BLaER1 (cell line): ENCODE measurements at regions not wholly inside any gene's neighbourhood (a gene's known extent, or its start where the extent isn't known, plus 50 kb on each side); places are given as distances from the start of the nearest gene placed in this dataset.

Experiments
- H3K27ac ChIP-seq: shearing (Covaris generic); formaldehyde crosslinking; 2 replicates; pipeline ENCODE4 v1.8.1; 2022
- H3K27me3 ChIP-seq: shearing (Covaris generic); formaldehyde crosslinking; 2 replicates; pipeline ENCODE4 v1.8.1; 2022
- H3K36me3 ChIP-seq: shearing (Covaris generic); formaldehyde crosslinking; 2 replicates; pipeline ENCODE4 v1.8.1; 2022
- H3K4me1 ChIP-seq: shearing (Covaris generic); formaldehyde crosslinking; 2 replicates; pipeline ENCODE4 v1.8.1; 2022
- H3K4me2 ChIP-seq: shearing (Covaris generic); formaldehyde crosslinking; 2 replicates; pipeline ENCODE4 v1.8.1; 2022
- H3K4me3 ChIP-seq: shearing (Covaris generic); formaldehyde crosslinking; 2 replicates; pipeline ENCODE4 v1.8.1; 2022
- H3K9ac ChIP-seq: shearing (Covaris generic); formaldehyde crosslinking; 2 replicates; pipeline ENCODE4 v1.8.1; 2022
- H3K9me3 ChIP-seq: shearing (Covaris generic); formaldehyde crosslinking; 2 replicates; pipeline ENCODE4 v1.8.1; 2022
- H4K20me1 ChIP-seq: shearing (Covaris generic); formaldehyde crosslinking; 2 replicates; pipeline ENCODE4 v1.8.1; 2022
- Cebpa-rat ChIP-seq: shearing (Covaris generic); IDR thresholded peaks from 2 replicates; pipeline ENCODE4 v1.8.1; 2022

- no peak for TF ChIP-seq Cebpa-rat
- no peak overlapping the region for H3K27ac ChIP-seq
- no peak overlapping the region for H3K9ac ChIP-seq
- H3K9me3 ChIP-seq: no peaks in the 10 kb centered on the region
- no peaks in the 10 kb centered on the region for H3K36me3 ChIP-seq
- no peaks in the 10 kb centered on the region for H3K4me1 ChIP-seq
- no peaks in the 10 kb centered on the region for H3K27me3 ChIP-seq
- no peak overlapping the region for H3K4me3 ChIP-seq
- no peaks in the 10 kb centered on the region for H4K20me1 ChIP-seq
- H3K4me2 ChIP-seq: no peak overlapping the region
Observed at GRCh38 chr3:102737353-102737752, 302.5 kb downstream of the ZPLD1 start.

GRCh38 chr3:102741105-102741504, 306.3 kb downstream of the ZPLD1 start:
- no peak overlapping the region for H3K27ac ChIP-seq
- no peaks in the 10 kb centered on the region for H3K27me3 ChIP-seq
- H3K4me1 ChIP-seq: no peaks in the 10 kb centered on the region
- H4K20me1 ChIP-seq: no peaks in the 10 kb centered on the region
- H3K9ac ChIP-seq: no peak overlapping the region
- no peak overlapping the region for H3K4me2 ChIP-seq
- no peaks in the 10 kb centered on the region for H3K36me3 ChIP-seq
- H3K9me3 ChIP-seq: no peaks in the 10 kb centered on the region
- no peak overlapping the region for H3K4me3 ChIP-seq
- no peak for TF ChIP-seq Cebpa-rat

- H3K9me3 ChIP-seq: no peaks in the 10 kb centered on the region
- H3K27ac ChIP-seq: no peak overlapping the region
- H3K4me2 ChIP-seq: no peak overlapping the region
- H3K4me1 ChIP-seq: no peaks in the 10 kb centered on the region
- H3K4me3 ChIP-seq: no peak overlapping the region
- no peak for TF ChIP-seq Cebpa-rat
- no peaks in the 10 kb centered on the region for H3K27me3 ChIP-seq
- H4K20me1 ChIP-seq: no peaks in the 10 kb centered on the region
- H3K36me3 ChIP-seq: no peaks in the 10 kb centered on the region
- H3K9ac ChIP-seq: no peak overlapping the region
Observed at GRCh38 chr3:102741694-102742093, 306.9 kb downstream of the ZPLD1 start.

GRCh38 chr3:102745881-102746280, 311.1 kb downstream of the ZPLD1 start:
- H3K27me3 ChIP-seq: no peaks in the 10 kb centered on the region
- H3K36me3 ChIP-seq: no peaks in the 10 kb centered on the region
- H3K27ac ChIP-seq: no peak overlapping the region
- H3K9ac ChIP-seq: no peak overlapping the region
- no peaks in the 10 kb centered on the region for H3K4me1 ChIP-seq
- H3K9me3 ChIP-seq: no peaks in the 10 kb centered on the region
- H4K20me1 ChIP-seq: no peaks in the 10 kb centered on the region
- no peak for TF ChIP-seq Cebpa-rat
- no peak overlapping the region for H3K4me3 ChIP-seq
- H3K4me2 ChIP-seq: no peak overlapping the region

GRCh38 chr3:102747611-102748010, 312.8 kb downstream of the ZPLD1 start:
- no peaks in the 10 kb centered on the region for H3K4me1 ChIP-seq
- H4K20me1 ChIP-seq: no peaks in the 10 kb centered on the region
- no peak overlapping the region for H3K9ac ChIP-seq
- no peak overlapping the region for H3K4me2 ChIP-seq
- H3K27me3 ChIP-seq: no peaks in the 10 kb centered on the region
- no peaks in the 10 kb centered on the region for H3K9me3 ChIP-seq
- no peak overlapping the region for H3K27ac ChIP-seq
- no peak for TF ChIP-seq Cebpa-rat
- no peak overlapping the region for H3K4me3 ChIP-seq
- H3K36me3 ChIP-seq: no peaks in the 10 kb centered on the region

- H3K4me2 ChIP-seq: no peak overlapping the region
- no peak for TF ChIP-seq Cebpa-rat
- H3K27me3 ChIP-seq: no peaks in the 10 kb centered on the region
- no peaks in the 10 kb centered on the region for H4K20me1 ChIP-seq
- no peak overlapping the region for H3K4me3 ChIP-seq
- H3K9me3 ChIP-seq: no peaks in the 10 kb centered on the region
- H3K4me1 ChIP-seq: no peaks in the 10 kb centered on the region
- H3K27ac ChIP-seq: no peak overlapping the region
- H3K36me3 ChIP-seq: no peaks in the 10 kb centered on the region
- no peak overlapping the region for H3K9ac ChIP-seq
Observed at GRCh38 chr3:102748646-102749045, 313.8 kb downstream of the ZPLD1 start.

GRCh38 chr3:102750322-102750721, 315.5 kb downstream of the ZPLD1 start:
- no peak overlapping the region for H3K4me3 ChIP-seq
- H3K9me3 ChIP-seq: no peaks in the 10 kb centered on the region
- H3K4me1 ChIP-seq: no peaks in the 10 kb centered on the region
- H3K4me2 ChIP-seq: no peak overlapping the region
- no peak for TF ChIP-seq Cebpa-rat
- no peaks in the 10 kb centered on the region for H4K20me1 ChIP-seq
- no peak overlapping the region for H3K9ac ChIP-seq
- H3K27me3 ChIP-seq: no peaks in the 10 kb centered on the region
- no peak overlapping the region for H3K27ac ChIP-seq
- no peaks in the 10 kb centered on the region for H3K36me3 ChIP-seq

- H3K4me2 ChIP-seq: no peak overlapping the region
- no peaks in the 10 kb centered on the region for H4K20me1 ChIP-seq
- no peak overlapping the region for H3K27ac ChIP-seq
- H3K9ac ChIP-seq: no peak overlapping the region
- H3K4me3 ChIP-seq: no peak overlapping the region
- H3K27me3 ChIP-seq: no peaks in the 10 kb centered on the region
- no peak for TF ChIP-seq Cebpa-rat
- H3K9me3 ChIP-seq: no peaks in the 10 kb centered on the region
- H3K4me1 ChIP-seq: no peaks in the 10 kb centered on the region
- no peaks in the 10 kb centered on the region for H3K36me3 ChIP-seq
Observed at GRCh38 chr3:102753901-102754300, 319.1 kb downstream of the ZPLD1 start.

- Histone ChIP-seq H3K4me2 (no peak overlapping the region), H3K36me3 (no peaks in the 10 kb centered on the region), H3K4me1 (no peaks in the 10 kb centered on the region), H3K9ac (no peak overlapping the region), H4K20me1 (no peaks in the 10 kb centered on the region), H3K4me3 (no peak overlapping the region), H3K27me3 (no peaks in the 10 kb centered on the region), H3K9me3 (no peaks in the 10 kb centered on the region), H3K27ac (no peak overlapping the region)
- no peak for TF ChIP-seq Cebpa-rat
Observed at GRCh38 chr3:102756706-102757105, 321.9 kb downstream of the ZPLD1 start.

- Histone ChIP-seq H3K27me3 (no peaks in the 10 kb centered on the region), H3K4me2 (no peak overlapping the region), H3K36me3 (no peaks in the 10 kb centered on the region), H3K4me3 (no peak overlapping the region), H3K9ac (no peak overlapping the region), H3K9me3 (no peaks in the 10 kb centered on the region), H3K27ac (no peak overlapping the region), H4K20me1 (no peaks in the 10 kb centered on the region), H3K4me1 (no peaks in the 10 kb centered on the region)
- no peak for TF ChIP-seq Cebpa-rat
Observed at GRCh38 chr3:102757950-102758349, 323.1 kb downstream of the ZPLD1 start.

GRCh38 chr3:102761766-102762165, 327.0 kb downstream of the ZPLD1 start:
- TF ChIP-seq Cebpa-rat: no peak
- H3K4me2 ChIP-seq: no peak overlapping the region
- H3K9ac ChIP-seq: no peak overlapping the region
- H4K20me1 ChIP-seq: no peaks in the 10 kb centered on the region
- no peak overlapping the region for H3K4me3 ChIP-seq
- no peaks in the 10 kb centered on the region for H3K4me1 ChIP-seq
- H3K36me3 ChIP-seq: no peaks in the 10 kb centered on the region
- H3K27ac ChIP-seq: no peak overlapping the region
- H3K27me3 ChIP-seq: no peaks in the 10 kb centered on the region
- no peaks in the 10 kb centered on the region for H3K9me3 ChIP-seq
